Astrocyte (in vitro differentiated cells and primary cell): ENCODE measurements at regions not wholly inside any gene's neighbourhood (a gene's known extent, or its start where the extent isn't known, plus 50 kb on each side); places are given as distances from the start of the nearest gene placed in this dataset.

Experiments
- EZH2 ChIP-seq: IDR thresholded peaks from 2 replicates; pipeline ENCODE4 v1.6.1; 2012; ENCODE audit warnings: mild to moderate bottlenecking, low read length, inconsistent platforms; ENCODE audit not compliant: insufficient read depth
- TF ChIP-seq, protein P1 (sequence below): IDR thresholded peaks from 2 replicates; pipeline ENCODE4 v1.5.1; 2011; ENCODE audit warnings: low read depth, mild to moderate bottlenecking, inconsistent platforms, low read length, moderate library complexity; ENCODE audit not compliant: insufficient read depth

DNA sequence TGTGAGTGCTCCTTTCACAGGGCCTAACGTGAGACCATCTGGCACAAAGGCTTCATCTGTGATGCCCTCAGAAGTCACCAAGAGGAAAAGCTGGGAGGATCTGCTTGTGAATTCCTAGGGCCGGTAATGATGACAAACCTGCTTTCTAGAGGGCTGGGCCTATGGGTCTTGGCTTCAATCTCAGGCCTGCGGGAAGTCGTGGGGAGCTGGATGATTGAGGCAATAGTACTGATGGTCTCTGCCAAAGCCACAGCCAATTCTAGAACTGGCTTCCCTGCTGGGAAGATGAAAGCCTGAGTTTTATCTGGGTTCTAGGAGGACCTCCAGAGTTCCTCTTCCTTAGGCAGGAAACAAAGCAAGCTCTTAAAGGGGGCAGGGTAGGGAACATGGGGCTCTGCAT, 102.7 kb downstream of the TMEM215 start:
- TF ChIP-seq, protein P1, sequence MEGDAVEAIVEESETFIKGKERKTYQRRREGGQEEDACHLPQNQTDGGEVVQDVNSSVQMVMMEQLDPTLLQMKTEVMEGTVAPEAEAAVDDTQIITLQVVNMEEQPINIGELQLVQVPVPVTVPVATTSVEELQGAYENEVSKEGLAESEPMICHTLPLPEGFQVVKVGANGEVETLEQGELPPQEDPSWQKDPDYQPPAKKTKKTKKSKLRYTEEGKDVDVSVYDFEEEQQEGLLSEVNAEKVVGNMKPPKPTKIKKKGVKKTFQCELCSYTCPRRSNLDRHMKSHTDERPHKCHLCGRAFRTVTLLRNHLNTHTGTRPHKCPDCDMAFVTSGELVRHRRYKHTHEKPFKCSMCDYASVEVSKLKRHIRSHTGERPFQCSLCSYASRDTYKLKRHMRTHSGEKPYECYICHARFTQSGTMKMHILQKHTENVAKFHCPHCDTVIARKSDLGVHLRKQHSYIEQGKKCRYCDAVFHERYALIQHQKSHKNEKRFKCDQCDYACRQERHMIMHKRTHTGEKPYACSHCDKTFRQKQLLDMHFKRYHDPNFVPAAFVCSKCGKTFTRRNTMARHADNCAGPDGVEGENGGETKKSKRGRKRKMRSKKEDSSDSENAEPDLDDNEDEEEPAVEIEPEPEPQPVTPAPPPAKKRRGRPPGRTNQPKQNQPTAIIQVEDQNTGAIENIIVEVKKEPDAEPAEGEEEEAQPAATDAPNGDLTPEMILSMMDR: no peak
- TF ChIP-seq EZH2: no peak
